Stimulated activated CD8-positive, alpha-beta memory T cell treated with anti-CD3 and anti-CD28 coated beads, Interleukin-15, amount 100 ng/mL, for 1 hour (primary cell): ENCODE measurements at regions not wholly inside any gene's neighbourhood (a gene's known extent, or its start where the extent isn't known, plus 50 kb on each side); places are given as distances from the start of the nearest gene placed in this dataset.
"Not testable (repeated sequence)": the region's sequence is repeated elsewhere in the genome, so short reads cannot be mapped to it uniquely, and the experiment has no call there.

Source experiments
- DNase-seq: peaks from one replicate; pipeline ENCODE4 v3.0.0-alpha.2; 2020; ENCODE audit warnings: low read depth

- not testable (repeated sequence) for DNase-seq
Measured at GRCh38 chr2:87410371-87410770, 337.5 kb upstream of the PLGLB2 start.

DNA sequence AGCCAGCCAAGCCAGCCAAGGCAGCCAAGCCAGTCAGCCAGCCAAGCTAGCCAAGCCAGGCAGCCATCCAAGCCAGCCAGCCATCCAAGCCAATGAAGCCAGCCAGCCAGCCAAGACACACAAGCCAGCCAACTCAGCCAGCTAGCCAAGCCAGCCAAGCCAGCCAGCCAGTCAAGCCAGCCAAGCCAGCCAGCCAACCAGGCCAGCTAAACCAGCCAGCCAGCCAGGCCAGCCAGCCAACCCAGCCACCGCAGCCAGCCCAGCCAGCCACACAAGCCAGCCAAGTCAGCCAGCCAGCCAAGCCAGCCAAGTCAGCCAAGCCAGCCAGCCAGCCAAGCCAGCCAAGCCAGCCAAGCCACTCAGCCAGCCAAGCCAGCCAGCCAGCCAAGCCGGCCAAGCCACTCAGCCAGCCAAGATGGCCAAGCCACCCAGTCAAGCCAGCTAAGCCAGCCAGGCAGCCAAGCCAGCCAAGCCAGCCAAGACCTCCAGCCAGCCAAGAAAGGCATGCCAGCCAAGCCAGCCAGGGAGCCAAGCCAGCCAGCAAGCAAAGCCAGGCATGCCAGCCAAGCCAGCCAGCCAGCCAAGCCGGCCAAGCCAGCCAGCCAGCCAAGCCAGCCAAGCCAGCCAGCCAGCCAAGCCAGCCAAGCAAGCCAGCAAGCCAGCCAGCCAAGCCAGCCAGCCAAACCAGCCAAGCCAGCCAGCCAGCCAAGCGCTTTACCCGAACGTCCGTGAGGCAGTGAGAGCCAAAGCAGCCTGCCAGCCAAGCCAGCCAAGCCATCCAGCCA lies 335.7 kb upstream of the PLGLB2 start:
- DNase-seq, result not testable (repeated sequence)

DNA sequence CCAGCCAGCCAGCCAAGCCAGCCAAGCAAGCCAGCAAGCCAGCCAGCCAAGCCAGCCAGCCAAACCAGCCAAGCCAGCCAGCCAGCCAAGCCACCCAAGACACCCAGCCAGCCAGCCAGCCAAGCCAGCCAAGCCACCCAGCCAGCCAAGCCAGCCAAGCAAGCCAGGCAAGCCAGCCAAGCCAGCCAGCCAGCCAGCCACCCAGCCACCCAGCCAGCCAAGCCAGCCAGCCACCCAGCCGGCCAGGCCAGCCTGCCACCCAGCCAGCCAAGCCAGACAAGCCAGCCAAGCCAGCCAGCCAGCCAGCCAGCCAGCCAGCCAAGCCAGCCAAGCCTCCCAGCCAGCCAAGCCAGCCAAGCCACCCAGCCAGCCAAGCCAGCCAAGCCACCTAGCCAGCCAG lies 333.6 kb upstream of the PLGLB2 start:
- DNase-seq, result not testable (repeated sequence)

- DNase-seq, result not testable (repeated sequence)
Measured at GRCh38 chr2:87414795-87415570, 332.9 kb upstream of the PLGLB2 start.

DNA sequence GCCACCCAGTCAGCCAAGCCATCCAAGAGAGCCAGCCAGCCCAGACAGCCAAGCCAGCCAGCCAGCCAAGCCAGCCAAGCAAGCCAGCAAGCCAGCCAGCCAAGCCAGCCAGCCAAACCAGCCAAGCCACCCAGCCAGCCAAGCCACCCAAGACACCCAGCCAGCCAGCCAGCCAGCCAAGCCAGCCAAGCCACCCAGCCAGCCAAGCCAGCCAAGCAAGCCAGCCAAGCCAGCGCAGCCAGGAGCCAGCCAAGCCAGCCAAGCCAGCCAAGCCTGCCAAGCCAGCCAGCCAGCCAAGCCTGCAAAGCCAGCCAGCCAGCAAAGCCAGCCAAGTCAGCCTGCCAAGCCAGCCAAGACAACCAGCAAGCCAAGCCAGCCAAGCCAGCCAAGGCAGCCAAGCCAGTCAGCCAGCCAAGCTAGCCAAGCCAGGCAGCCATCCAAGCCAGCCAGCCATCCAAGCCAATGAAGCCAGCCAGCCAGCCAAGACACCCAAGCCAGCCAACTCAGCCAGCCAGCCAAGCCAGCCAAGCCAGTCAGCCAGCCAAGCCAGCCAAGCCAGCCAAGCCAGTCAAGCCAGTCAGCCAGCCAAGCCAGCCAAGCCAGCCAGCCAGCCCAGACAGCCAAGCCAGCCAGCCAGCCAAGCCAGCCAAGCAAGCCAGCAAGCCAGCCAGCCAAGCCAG lies 332.2 kb upstream of the PLGLB2 start:
- DNase-seq, result not testable (repeated sequence)

- DNase-seq, result not testable (repeated sequence)
Measured at GRCh38 chr2:87416266-87416592, 331.7 kb upstream of the PLGLB2 start.

GRCh38 chr2:87417147-87417546 lies 330.7 kb upstream of the PLGLB2 start:
- not testable (repeated sequence) for DNase-seq

- DNase-seq, result not testable (repeated sequence)
Measured at GRCh38 chr2:87417742-87418567, 329.9 kb upstream of the PLGLB2 start.

DNA sequence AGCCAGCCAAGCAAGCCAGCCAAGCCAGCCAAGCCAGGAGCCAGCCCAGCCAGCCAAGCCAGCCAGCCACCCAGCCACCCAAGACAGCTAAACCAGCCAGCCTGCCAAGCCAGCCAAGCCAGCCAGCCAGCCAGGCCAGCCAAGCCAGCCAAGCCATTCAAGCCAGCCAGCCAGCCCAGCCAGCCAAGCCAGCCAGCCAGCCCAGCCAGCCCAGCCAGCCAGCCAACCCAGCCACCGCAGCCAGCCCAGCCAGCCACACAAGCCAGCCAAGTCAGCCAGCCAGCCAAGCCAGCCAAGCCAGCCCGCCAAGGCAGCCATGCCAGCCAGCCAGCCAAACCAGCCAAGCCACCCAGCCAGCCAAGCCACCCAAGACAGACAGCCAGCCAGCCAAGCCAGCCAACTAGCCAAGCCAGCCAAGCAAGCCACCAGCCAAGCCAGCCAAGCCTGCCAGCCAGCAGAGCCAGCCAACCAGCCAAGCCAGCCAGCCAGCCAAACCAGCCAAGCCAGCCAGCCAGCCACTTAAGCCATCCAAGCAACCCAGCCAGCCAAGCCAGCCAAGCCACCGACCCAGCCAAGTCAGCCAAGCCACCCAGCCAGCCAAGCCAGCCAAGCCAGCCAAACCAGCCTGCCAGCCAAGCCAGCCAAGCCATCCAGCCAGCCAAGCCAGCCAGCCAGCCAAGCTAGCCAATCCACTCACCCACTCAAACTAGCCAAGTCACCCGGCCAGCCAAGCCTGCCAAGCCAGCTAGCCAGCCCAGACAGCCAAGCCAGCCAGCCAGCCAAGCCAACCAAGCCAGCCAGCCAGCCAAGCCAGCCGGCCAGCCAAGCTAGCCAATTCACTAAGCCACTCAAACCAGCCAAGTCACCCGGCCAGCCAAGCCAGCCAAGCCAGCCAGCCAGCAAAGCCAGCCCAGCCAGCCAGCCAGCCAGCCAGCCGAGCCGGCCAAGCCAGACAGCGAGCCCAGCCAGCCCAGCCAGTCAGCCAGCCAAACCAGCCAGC lies 328.8 kb upstream of the PLGLB2 start:
- DNase-seq, result not testable (repeated sequence)

GRCh38 chr2:87419980-87420379 lies 327.9 kb upstream of the PLGLB2 start:
- not testable (repeated sequence) for DNase-seq

DNA sequence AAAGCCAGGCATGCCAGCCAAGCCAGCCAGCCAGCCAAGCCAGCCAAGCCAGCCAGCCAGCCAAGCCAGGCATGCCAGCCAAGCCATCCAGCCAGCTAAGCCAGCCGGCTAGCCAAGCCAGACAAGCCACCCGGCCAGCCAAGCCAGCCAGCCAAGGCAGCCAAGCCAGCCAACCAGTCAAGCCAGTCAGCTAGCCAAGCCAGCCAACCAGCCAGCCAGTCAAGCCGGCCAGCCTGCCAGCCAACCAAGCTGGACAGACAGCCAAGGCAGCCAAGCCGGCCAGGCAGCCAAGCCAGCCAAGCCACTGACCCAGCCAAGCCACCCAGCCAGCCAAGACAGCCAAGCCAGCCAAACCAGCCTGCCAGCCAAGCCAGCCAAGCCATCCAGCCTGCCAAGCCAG lies 326.9 kb upstream of the PLGLB2 start:
- not testable (repeated sequence) for DNase-seq

DNA sequence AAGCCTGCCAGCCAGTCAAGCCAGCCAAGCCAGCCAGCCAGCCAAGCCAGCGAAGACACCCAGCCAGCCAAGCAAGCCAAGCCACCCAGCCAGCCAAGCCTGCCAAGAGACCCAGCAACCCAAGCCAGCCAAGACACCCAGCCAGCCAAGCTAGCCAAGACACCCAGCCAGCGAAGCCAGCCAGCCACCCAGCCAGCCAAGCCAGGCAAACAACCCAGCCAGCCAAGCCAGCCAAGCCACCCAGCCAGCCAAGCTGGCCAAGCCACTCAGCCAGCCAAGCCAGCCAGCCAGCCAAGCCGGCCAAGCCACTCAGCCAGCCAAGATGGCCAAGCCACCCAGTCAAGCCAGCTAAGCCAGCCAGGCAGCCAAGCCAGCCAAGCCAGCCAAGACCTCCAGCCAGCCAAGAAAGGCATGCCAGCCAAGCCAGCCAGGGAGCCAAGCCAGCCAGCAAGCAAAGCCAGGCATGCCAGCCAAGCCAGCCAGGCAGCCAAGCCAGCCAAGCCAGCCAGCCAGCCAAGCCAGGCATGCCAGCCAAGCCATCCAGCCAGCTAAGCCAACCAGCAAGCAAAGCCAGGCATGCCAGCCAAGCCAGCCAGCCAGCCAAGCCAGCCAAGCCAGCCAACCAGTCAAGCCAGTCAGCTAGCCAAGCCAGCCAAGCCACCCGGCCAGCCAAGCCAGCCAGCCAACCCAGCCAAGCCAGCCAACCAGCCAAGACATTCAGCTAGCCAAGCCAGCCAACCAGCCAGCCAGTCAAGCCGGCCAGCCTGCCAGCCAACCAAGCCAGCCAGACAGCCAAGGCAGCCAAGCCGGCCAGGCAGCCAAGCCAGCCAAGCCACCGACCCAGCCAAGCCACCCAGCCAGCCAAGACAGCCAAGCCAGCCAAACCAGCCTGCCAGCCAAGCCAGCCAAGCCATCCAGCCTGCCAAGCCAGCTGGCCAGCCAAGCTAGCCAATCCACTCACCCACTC lies 323.8 kb upstream of the PLGLB2 start:
- not testable (repeated sequence) for DNase-seq

- not testable (repeated sequence) for DNase-seq
Measured at GRCh38 chr2:87424763-87425154, 323.1 kb upstream of the PLGLB2 start.

DNA sequence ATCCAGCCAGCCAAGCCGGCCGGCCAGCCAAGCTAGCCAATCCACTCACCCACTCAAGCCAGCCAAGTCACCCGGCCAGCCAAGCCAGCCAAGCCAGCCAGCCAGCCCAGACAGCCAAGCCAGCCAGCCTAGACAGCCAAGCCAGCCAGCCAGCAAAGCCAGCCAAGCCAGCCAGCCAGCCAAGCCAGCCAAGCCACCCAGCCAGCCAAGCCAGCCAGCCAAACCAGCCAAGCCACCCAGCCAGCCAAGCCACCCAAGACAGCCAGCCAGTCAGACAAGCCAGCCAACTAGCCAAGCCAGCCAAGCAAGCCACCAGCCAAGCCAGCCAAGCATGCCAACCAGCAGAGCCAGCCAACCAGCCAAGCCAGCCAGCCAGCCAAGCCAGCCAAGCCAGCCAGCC lies 322.7 kb upstream of the PLGLB2 start:
- DNase-seq, result not testable (repeated sequence)

DNA sequence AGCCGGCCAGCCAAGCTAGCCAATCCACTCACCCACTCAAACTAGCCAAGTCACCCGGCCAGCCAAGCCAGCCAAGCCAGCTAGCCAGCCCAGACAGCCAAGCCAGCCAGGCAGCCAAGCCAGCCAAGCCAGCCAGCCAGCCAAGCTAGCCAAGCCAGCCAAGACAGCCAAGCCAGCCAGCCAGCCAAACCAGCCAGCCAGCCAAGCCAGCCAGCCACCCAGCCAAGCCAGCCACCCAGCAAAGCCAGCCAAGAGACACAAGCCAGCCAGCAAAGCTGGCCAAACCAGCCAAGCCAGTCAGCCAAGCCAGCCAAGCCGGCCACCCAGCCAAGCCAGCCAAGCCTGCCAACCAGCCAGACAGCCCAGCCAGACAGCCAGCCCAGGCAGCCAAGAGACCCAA lies 322.2 kb upstream of the PLGLB2 start:
- DNase-seq, result not testable (repeated sequence)

- DNase-seq, result not testable (repeated sequence)
Measured at GRCh38 chr2:87428452-87429130, 319.3 kb upstream of the PLGLB2 start.

DNA sequence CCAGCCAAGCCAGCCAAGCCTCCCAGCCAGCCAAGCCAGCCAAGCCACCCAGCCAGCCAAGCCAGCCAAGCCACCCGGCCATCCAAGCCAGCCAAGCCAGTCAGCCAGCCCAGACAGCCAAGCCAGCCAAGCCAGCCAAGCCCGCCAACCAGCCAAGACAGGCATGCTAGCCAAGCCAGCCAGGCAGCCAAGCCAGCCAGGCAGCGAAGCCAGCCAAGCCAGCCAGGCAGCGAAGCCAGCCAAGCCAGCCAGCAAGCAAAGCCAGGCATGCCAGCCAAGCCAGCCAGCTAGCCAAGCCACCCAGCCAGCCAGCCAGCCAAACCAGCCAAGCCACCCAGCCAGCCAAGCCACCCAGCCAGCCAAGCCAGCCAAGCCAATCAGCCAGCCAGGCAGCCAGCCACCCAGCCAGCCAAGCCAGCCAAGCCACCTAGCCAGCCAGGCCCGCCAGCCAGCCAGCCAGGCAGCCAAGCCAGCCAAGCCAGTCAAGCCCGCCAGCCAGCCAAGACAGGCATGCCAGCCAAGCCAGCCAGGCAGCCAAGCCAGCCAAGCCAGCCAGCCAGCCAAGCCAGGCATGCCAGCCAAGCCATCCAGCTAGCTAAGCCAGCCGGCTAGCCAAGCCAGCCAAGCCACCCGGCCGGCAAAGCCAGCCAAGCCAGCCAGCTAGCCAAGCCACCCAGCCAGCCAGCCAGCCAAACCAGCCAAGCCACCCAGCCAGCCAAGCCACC lies 318.5 kb upstream of the PLGLB2 start:
- DNase-seq, result not testable (repeated sequence)

DNA sequence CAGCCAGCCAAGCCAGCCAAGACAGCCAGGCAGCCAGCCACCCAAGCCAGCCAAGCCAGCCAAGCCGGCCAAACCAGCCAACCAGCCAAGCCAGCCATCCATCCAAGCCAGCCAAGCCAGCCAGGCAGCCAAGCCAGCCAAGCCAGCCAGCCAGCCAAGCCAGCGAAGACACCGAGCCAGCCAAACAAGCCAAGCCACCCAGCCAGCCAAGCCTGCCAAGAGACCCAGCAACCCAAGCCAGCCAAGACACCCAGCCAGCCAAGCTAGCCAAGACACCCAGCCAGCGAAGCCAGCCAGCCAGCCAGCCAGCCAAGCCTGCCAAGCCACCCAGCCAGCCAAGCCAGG lies 318.0 kb upstream of the PLGLB2 start:
- not testable (repeated sequence) for DNase-seq
